ENCODE measurements at regions not wholly inside any gene's neighbourhood (a gene's known extent, or its start where the extent isn't known, plus 50 kb on each side); places are given as distances from the start of the nearest gene placed in this dataset.
"Not testable (repeated sequence)": the region's sequence is repeated elsewhere in the genome, so short reads cannot be mapped to it uniquely, and the experiment has no call there.

GRCh38 chrY:21735489-21736060, 158.8 kb downstream of the RBMY1D start:
- not testable (repeated sequence) for H3K27ac ChIP-seq (ENCODE audit: low read length); H3K4me1 ChIP-seq (ENCODE audit: control insufficient read depth, insufficient read depth, low read length); DNase-seq; H3K9me3 ChIP-seq (ENCODE audit: control insufficient read depth, low read depth, low read length); H3K27me3 ChIP-seq (ENCODE audit: control insufficient read depth, insufficient read depth, low read length); H3K4me3 ChIP-seq (ENCODE audit: low read length); H3K36me3 ChIP-seq (ENCODE audit: control insufficient read depth, insufficient read depth, low read length)
- no CpG with 5 or more reads among the region's 2 CpGs for WGBS (ENCODE audit: insufficient coverage, low lambda C conversion rate)

- no CpG with 5 or more reads among the region's 5 CpGs for WGBS (ENCODE audit: insufficient coverage, low lambda C conversion rate)
- not testable (repeated sequence) for H3K4me1 ChIP-seq (ENCODE audit: control insufficient read depth, insufficient read depth, low read length); H3K9me3 ChIP-seq (ENCODE audit: control insufficient read depth, low read depth, low read length); H3K4me3 ChIP-seq (ENCODE audit: low read length); H3K36me3 ChIP-seq (ENCODE audit: control insufficient read depth, insufficient read depth, low read length); DNase-seq; H3K27ac ChIP-seq (ENCODE audit: low read length); H3K27me3 ChIP-seq (ENCODE audit: control insufficient read depth, insufficient read depth, low read length)
These were observed 149.3 kb downstream of the RBMY1D start for GRCh38 chrY:21744998-21745397.

GRCh38 chrY:21760243-21760642, 134.1 kb downstream of the RBMY1D start:
- H3K36me3 ChIP-seq (ENCODE audit: control insufficient read depth, insufficient read depth, low read length); H3K9me3 ChIP-seq (ENCODE audit: control insufficient read depth, low read depth, low read length); DNase-seq; H3K27ac ChIP-seq (ENCODE audit: low read length); H3K4me3 ChIP-seq (ENCODE audit: low read length); H3K4me1 ChIP-seq (ENCODE audit: control insufficient read depth, insufficient read depth, low read length); H3K27me3 ChIP-seq (ENCODE audit: control insufficient read depth, insufficient read depth, low read length): not testable (repeated sequence)
- no CpG with 5 or more reads among the region's 5 CpGs for WGBS (ENCODE audit: insufficient coverage, low lambda C conversion rate)

- not testable (repeated sequence) for DNase-seq; H3K4me1 ChIP-seq (ENCODE audit: control insufficient read depth, insufficient read depth, low read length); H3K9me3 ChIP-seq (ENCODE audit: control insufficient read depth, low read depth, low read length); H3K36me3 ChIP-seq (ENCODE audit: control insufficient read depth, insufficient read depth, low read length); H3K27me3 ChIP-seq (ENCODE audit: control insufficient read depth, insufficient read depth, low read length); H3K4me3 ChIP-seq (ENCODE audit: low read length); H3K27ac ChIP-seq (ENCODE audit: low read length)
- no CpG with 5 or more reads among the region's 1 CpG for WGBS (ENCODE audit: insufficient coverage, low lambda C conversion rate)
These were observed 126.5 kb downstream of the RBMY1D start for GRCh38 chrY:21767824-21768223.

GRCh38 chrY:21782174-21782860, 112.0 kb downstream of the RBMY1D start:
- H3K27me3 ChIP-seq (ENCODE audit: control insufficient read depth, insufficient read depth, low read length); H3K4me1 ChIP-seq (ENCODE audit: control insufficient read depth, insufficient read depth, low read length); DNase-seq; H3K4me3 ChIP-seq (ENCODE audit: low read length); H3K9me3 ChIP-seq (ENCODE audit: control insufficient read depth, low read depth, low read length); H3K36me3 ChIP-seq (ENCODE audit: control insufficient read depth, insufficient read depth, low read length); H3K27ac ChIP-seq (ENCODE audit: low read length): not testable (repeated sequence)
- WGBS (ENCODE audit: insufficient coverage, low lambda C conversion rate): no CpG with 5 or more reads among the region's 4 CpGs

- no peaks in the 10 kb centered on the region for H3K27me3 ChIP-seq (ENCODE audit: control insufficient read depth, insufficient read depth, low read length)
- H3K9me3 ChIP-seq (ENCODE audit: control insufficient read depth, low read depth, low read length): no peaks in the 10 kb centered on the region
- no peaks in the 10 kb centered on the region for H3K4me1 ChIP-seq (ENCODE audit: control insufficient read depth, insufficient read depth, low read length)
- H3K36me3 ChIP-seq (ENCODE audit: control insufficient read depth, insufficient read depth, low read length): no peaks in the 10 kb centered on the region
- no CpG with 5 or more reads among the region's 1 CpG for WGBS (ENCODE audit: insufficient coverage, low lambda C conversion rate)
- no peak overlapping the region for H3K4me3 ChIP-seq (ENCODE audit: low read length)
- no peak for DNase-seq
- no peak overlapping the region for H3K27ac ChIP-seq (ENCODE audit: low read length)
These were observed 80.7 kb downstream of the RBMY1D start for GRCh38 chrY:21813484-21814233.

- Histone ChIP-seq H3K36me3 (ENCODE audit: control insufficient read depth, insufficient read depth, low read length) (no peaks in the 10 kb centered on the region), H3K27me3 (ENCODE audit: control insufficient read depth, insufficient read depth, low read length) (no peaks in the 10 kb centered on the region), H3K4me3 (ENCODE audit: low read length) (no peak overlapping the region), H3K9me3 (ENCODE audit: control insufficient read depth, low read depth, low read length) (no peaks in the 10 kb centered on the region), H3K4me1 (ENCODE audit: control insufficient read depth, insufficient read depth, low read length) (no peaks in the 10 kb centered on the region), H3K27ac (ENCODE audit: low read length) (no peak overlapping the region)
- DNase-seq: no peak
- no CpG with 5 or more reads among the region's 2 CpGs for WGBS (ENCODE audit: insufficient coverage, low lambda C conversion rate)
These were observed 79.8 kb downstream of the RBMY1D start for GRCh38 chrY:21814491-21814890.

- Histone ChIP-seq H3K36me3 (ENCODE audit: control insufficient read depth, insufficient read depth, low read length) (no peaks in the 10 kb centered on the region), H3K9me3 (ENCODE audit: control insufficient read depth, low read depth, low read length) (no peaks in the 10 kb centered on the region), H3K27ac (ENCODE audit: low read length) (no peak overlapping the region), H3K4me1 (ENCODE audit: control insufficient read depth, insufficient read depth, low read length) (no peaks in the 10 kb centered on the region), H3K27me3 (ENCODE audit: control insufficient read depth, insufficient read depth, low read length) (no peaks in the 10 kb centered on the region), H3K4me3 (ENCODE audit: low read length) (no peak overlapping the region)
- DNase-seq: no peak
- 80% methylated on average over 1 of the region's 5 CpGs for WGBS (ENCODE audit: insufficient coverage, low lambda C conversion rate)
These were observed 72.4 kb downstream of the RBMY1D start for GRCh38 chrY:21821881-21822280.

GRCh38 chrY:21827593-21827992, 66.7 kb downstream of the RBMY1D start:
- peak in 1 of 2 donors; percentile 1 for DNase-seq
- Histone ChIP-seq H3K4me1 (ENCODE audit: control insufficient read depth, insufficient read depth, low read length) (no peaks in the 10 kb centered on the region), H3K36me3 (ENCODE audit: control insufficient read depth, insufficient read depth, low read length) (no peaks in the 10 kb centered on the region), H3K4me3 (ENCODE audit: low read length) (no peak overlapping the region), H3K27me3 (ENCODE audit: control insufficient read depth, insufficient read depth, low read length) (no peaks in the 10 kb centered on the region), H3K9me3 (ENCODE audit: control insufficient read depth, low read depth, low read length) (no peaks in the 10 kb centered on the region), H3K27ac (ENCODE audit: low read length) (no peak overlapping the region)
- no CpG with 5 or more reads among the region's 3 CpGs for WGBS (ENCODE audit: insufficient coverage, low lambda C conversion rate)
